Spleen (tissue), 11 donors: ENCODE measurements at regions not wholly inside any gene's neighbourhood (a gene's known extent, or its start where the extent isn't known, plus 50 kb on each side); places are given as distances from the start of the nearest gene placed in this dataset.

ENCODE experiments used
- DNase-seq: peaks from one replicate; pipeline ENCODE4 v3.0.0-alpha.2; 2020
- H3K27ac ChIP-seq, 8 donors: fragments of 200-600 bp; sonication (generic) in 7 of 8; 1 replicate in 4 of 8; 2 replicates in 4 of 8; pipeline versions ENCODE4 v1.5.0 to v1.8.0; 2016 to 2021; ENCODE audit warnings: inconsistent platforms in 4 of 8, mild to moderate bottlenecking in 4 of 8, moderate library complexity in 1 of 8
- H3K27me3 ChIP-seq, 7 donors: fragments of 200-600 bp; sonication (generic) in 6 of 7; replicated peaks in 1 of 7; 1 replicate in 4 of 7; 2 replicates in 3 of 7; pipeline versions ENCODE4 v1.5.0 to v1.8.0; 2016 to 2021; ENCODE audit warnings: inconsistent platforms in 3 of 7, mild to moderate bottlenecking in 1 of 7
- H3K36me3 ChIP-seq, 6 donors: fragments of 200-600 bp; sonication (generic) in 5 of 6; 1 replicate in 4 of 6; 2 replicates in 2 of 6; pipeline versions ENCODE4 v1.5.0 to v1.8.0; 2016 to 2021; ENCODE audit warnings: inconsistent platforms in 2 of 6
- H3K4me1 ChIP-seq, 6 donors: fragments of 200-600 bp; sonication (generic) in 5 of 6; 1 replicate in 3 of 6; 2 replicates in 3 of 6; pipeline versions ENCODE4 v1.5.0 to v1.8.0; 2016 to 2021; ENCODE audit warnings: inconsistent platforms in 3 of 6
- H3K4me3 ChIP-seq, 8 donors: fragments of 200-600 bp; sonication (generic) in 7 of 8; 1 replicate in 4 of 8; 2 replicates in 4 of 8; pipeline versions ENCODE4 v1.5.0 to v1.8.0; 2016 to 2021; ENCODE audit warnings: inconsistent platforms in 4 of 8, mild to moderate bottlenecking in 4 of 8, moderate library complexity in 2 of 8
- H3K9me3 ChIP-seq, 8 donors: fragments of 200-600 bp; sonication (generic) in 7 of 8; 1 replicate in 4 of 8; 2 replicates in 4 of 8; pipeline versions ENCODE4 v1.5.0 to v1.8.0; 2016 to 2021; ENCODE audit warnings: inconsistent platforms in 4 of 8
- CTCF ChIP-seq, 11 experiments: fragments of 200-600 bp in 7 of 11; fragments of 450-650 bp in 4 of 11; sonication (generic) in 4 of 11; IDR thresholded peaks in 8 of 11; conservative IDR thresholded peaks in 3 of 11; 1 replicate in 7 of 11; 2 replicates in 4 of 11; pipeline versions ENCODE4 v1.4.0 to v1.8.0; 2016 to 2021; ENCODE audit warnings: antibody characterized with exemption in 11 of 11, inconsistent platforms in 4 of 11, mild to moderate bottlenecking in 1 of 11
- POLR2A ChIP-seq, 3 donors: fragments of 450-650 bp; IDR thresholded peaks; one replicate each; pipeline ENCODE4 v1.5.1; 2017; ENCODE audit warnings: antibody characterized with exemption in 3 of 3, mild to moderate bottlenecking in 1 of 3
- POLR2AphosphoS5 ChIP-seq, 3 donors: sonication (generic); formaldehyde crosslinking; IDR thresholded peaks; one replicate each; pipeline ENCODE4 v1.5.1; 2017; ENCODE audit warnings: antibody characterized with exemption in 3 of 3
- WGBS, 5 donors: extraction: QIAGEN DNeasy Blood & Tissue Kit in 3 of 5; methylation state at CpG; one replicate each; pipeline versions ENCODE4 v1.1.5 to v1.1.7; 2013 to 2018; 5-methylcytosine and 5-hydroxymethylcytosine counted together
- intact Hi-C: fragments of 100-400 bp; cut with DNase I; formaldehyde crosslinking; loops from one replicate; pipeline ENCODE4 v1.15.0; 2023; ENCODE audit warnings: low total_unique reads
- donor health status: healthy with polysubstance abuse.
- donor health status: DM: no; HTN: no; CAD: no; lungs with moderate emphysema.
- donor health status: DM: no; HTN: no; CAD: no.
- donor health status: Bipolar disorder and iron deficiency.
- donor health status: healthy.
- donor health status: DM: no; HTN: no; CAD: no.
- donor health status: DM: yes; HTN: yes; CAD: no.

GRCh38 chr7:47036909-47037308 lies 545.0 kb downstream of the TNS3 start:
- peaks cover 0 to 6% (median 0%) of the 10 kb centered on the region in 6 donors for H3K4me1 ChIP-seq
- no peaks in the 10 kb centered on the region for H3K36me3 ChIP-seq
- WGBS, 5 donors = 83 to 87% (median 84%) methylated on average over 6 of the region's 6 CpGs
- H3K27me3 ChIP-seq = no peaks in the 10 kb centered on the region
- H3K27ac ChIP-seq = peak overlapping the region in 1 of 8 donors; percentile 58
- no peak for DNase-seq
- intact Hi-C loops = no loop called here
- no peak overlapping the region for H3K4me3 ChIP-seq
- no peaks in the 10 kb centered on the region for H3K9me3 ChIP-seq
- TF ChIP-seq POLR2A (IDR thresholded peaks at IDR 0.05) (no peak), CTCF (IDR thresholded peaks at IDR 0.05 in 8 of 11, conservative IDR thresholded peaks at IDR 0.05 in 3 of 11) (no peak), POLR2AphosphoS5 (IDR thresholded peaks at IDR 0.05) (no peak)

GRCh38 chr7:47035522-47035921 lies 546.4 kb downstream of the TNS3 start:
- intact Hi-C loops = no loop called here
- no peak for DNase-seq
- no peak overlapping the region for H3K4me3 ChIP-seq
- H3K36me3 ChIP-seq = no peaks in the 10 kb centered on the region
- H3K27me3 ChIP-seq = no peaks in the 10 kb centered on the region
- no peaks in the 10 kb centered on the region for H3K9me3 ChIP-seq
- TF ChIP-seq CTCF (IDR thresholded peaks at IDR 0.05 in 8 of 11, conservative IDR thresholded peaks at IDR 0.05 in 3 of 11) (no peak), POLR2A (IDR thresholded peaks at IDR 0.05) (no peak), POLR2AphosphoS5 (IDR thresholded peaks at IDR 0.05) (no peak)
- peak overlapping the region in 5 of 8 donors; percentile 19 to 61 (median 52) for H3K27ac ChIP-seq
- WGBS, 5 donors = 49 to 77% (median 66%) methylated on average over 2 of the region's 2 CpGs
- H3K4me1 ChIP-seq = peaks cover 0 to 6% (median 0%) of the 10 kb centered on the region in 6 donors

GRCh38 chr7:47034180-47034579 lies 547.7 kb downstream of the TNS3 start:
- DNase-seq = no peak
- H3K36me3 ChIP-seq = no peaks in the 10 kb centered on the region
- no peaks in the 10 kb centered on the region for H3K9me3 ChIP-seq
- WGBS, 5 donors = 77 to 90% (median 89%) methylated on average over 2 of the region's 2 CpGs
- no peaks in the 10 kb centered on the region for H3K27me3 ChIP-seq
- H3K4me3 ChIP-seq = no peak overlapping the region
- intact Hi-C loops = no loop called here
- H3K27ac ChIP-seq = peak overlapping the region in 6 of 8 donors; percentile 16 to 61 (median 55)
- TF ChIP-seq CTCF (IDR thresholded peaks at IDR 0.05 in 8 of 11, conservative IDR thresholded peaks at IDR 0.05 in 3 of 11) = no peak
- peaks cover 0 to under 1% (median 0%) of the 10 kb centered on the region in 6 donors for H3K4me1 ChIP-seq

GRCh38 chr7:47032536-47032908 lies 549.4 kb downstream of the TNS3 start:
- H3K4me1 ChIP-seq = no peaks in the 10 kb centered on the region
- no peak overlapping the region for H3K4me3 ChIP-seq
- DNase-seq = no peak
- H3K9me3 ChIP-seq = no peaks in the 10 kb centered on the region
- H3K27ac ChIP-seq = peak overlapping the region in 4 of 8 donors; percentile 17 to 61 (median 48)
- WGBS, 5 donors = 67 to 78% (median 72%) methylated on average over 4 of the region's 4 CpGs
- intact Hi-C loops = no loop called here
- H3K27me3 ChIP-seq = no peaks in the 10 kb centered on the region
- TF ChIP-seq POLR2AphosphoS5 (IDR thresholded peaks at IDR 0.05) (no peak), POLR2A (IDR thresholded peaks at IDR 0.05) (no peak), CTCF (IDR thresholded peaks at IDR 0.05 in 8 of 11, conservative IDR thresholded peaks at IDR 0.05 in 3 of 11) (no peak)
- no peaks in the 10 kb centered on the region for H3K36me3 ChIP-seq
